SK-N-SH treated with all-trans-retinoic acid at 6 μM for 48 hours (cell line): ENCODE measurements at regions not wholly inside any gene's neighbourhood (a gene's known extent, or its start where the extent isn't known, plus 50 kb on each side); places are given as distances from the start of the nearest gene placed in this dataset.

Experiments
- ISL1 ChIP-seq: fragments of 250-450 bp; sonication (Bioruptor Pico); IDR thresholded peaks from 2 replicates; pipeline ENCODE4 v2.1.2; 2022; ENCODE audit warnings: mild to moderate bottlenecking, moderate library complexity
- TCF4 ChIP-seq: fragments of 250-450 bp; sonication (Bioruptor Pico); IDR thresholded peaks from 2 replicates; pipeline ENCODE4 v1.8.0; 2021; ENCODE audit warnings: mild to moderate bottlenecking, moderate library complexity, borderline replicate concordance

DNA sequence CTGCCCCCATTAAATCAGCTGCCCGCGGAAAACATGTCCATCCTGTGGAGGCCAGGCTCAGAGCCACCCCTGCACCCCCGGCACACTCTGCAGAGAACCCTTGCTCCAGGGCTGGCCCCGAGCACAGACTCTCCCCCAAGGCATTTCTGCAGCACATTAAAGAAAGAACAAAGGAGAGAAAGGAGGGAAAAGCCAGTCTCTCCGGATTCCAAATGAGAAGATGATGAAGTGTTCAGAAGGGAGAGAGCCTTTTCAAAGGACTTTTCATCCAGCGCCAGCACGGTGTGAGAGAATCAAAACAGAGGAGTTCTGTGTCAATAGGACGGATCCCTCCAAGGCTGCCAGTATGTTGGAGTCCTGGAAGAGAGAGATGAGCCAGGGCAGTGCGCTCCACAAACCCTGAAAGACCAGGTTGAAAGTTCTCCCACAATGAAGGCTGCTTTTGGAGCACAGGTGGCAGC lies 498.3 kb downstream of the NPHP4 start:
- TF ChIP-seq TCF4 (CRISPR knock-in tag) (no peak), ISL1 (CRISPR knock-in tag) (no peak)
